DND-41 (cell line): ENCODE measurements at regions not wholly inside any gene's neighbourhood (a gene's known extent, or its start where the extent isn't known, plus 50 kb on each side); places are given as distances from the start of the nearest gene placed in this dataset.

Experiments
- EZH2 ChIP-seq: IDR thresholded peaks from 3 replicates; pipeline ENCODE4 v1.6.1; 2012; ENCODE audit warnings: borderline replicate concordance, low read depth, mild to moderate bottlenecking, moderate library complexity, low read length, inconsistent platforms; ENCODE audit not compliant: severe bottlenecking
- TF ChIP-seq, protein P1 (sequence below): IDR thresholded peaks from 2 replicates; pipeline ENCODE4 v1.5.1; 2012; ENCODE audit warnings: borderline replicate concordance, low read length, moderate library complexity, mild to moderate bottlenecking; ENCODE audit not compliant: poor library complexity, severe bottlenecking; ENCODE audit errors: extremely low read depth

GRCh38 chr2:126238251-126238650, 417.7 kb upstream of the GYPC start:
- TF ChIP-seq, protein P1, sequence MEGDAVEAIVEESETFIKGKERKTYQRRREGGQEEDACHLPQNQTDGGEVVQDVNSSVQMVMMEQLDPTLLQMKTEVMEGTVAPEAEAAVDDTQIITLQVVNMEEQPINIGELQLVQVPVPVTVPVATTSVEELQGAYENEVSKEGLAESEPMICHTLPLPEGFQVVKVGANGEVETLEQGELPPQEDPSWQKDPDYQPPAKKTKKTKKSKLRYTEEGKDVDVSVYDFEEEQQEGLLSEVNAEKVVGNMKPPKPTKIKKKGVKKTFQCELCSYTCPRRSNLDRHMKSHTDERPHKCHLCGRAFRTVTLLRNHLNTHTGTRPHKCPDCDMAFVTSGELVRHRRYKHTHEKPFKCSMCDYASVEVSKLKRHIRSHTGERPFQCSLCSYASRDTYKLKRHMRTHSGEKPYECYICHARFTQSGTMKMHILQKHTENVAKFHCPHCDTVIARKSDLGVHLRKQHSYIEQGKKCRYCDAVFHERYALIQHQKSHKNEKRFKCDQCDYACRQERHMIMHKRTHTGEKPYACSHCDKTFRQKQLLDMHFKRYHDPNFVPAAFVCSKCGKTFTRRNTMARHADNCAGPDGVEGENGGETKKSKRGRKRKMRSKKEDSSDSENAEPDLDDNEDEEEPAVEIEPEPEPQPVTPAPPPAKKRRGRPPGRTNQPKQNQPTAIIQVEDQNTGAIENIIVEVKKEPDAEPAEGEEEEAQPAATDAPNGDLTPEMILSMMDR: no peak
- TF ChIP-seq EZH2: no peak
